NCI-H128 (cell line): ENCODE measurements at regions not wholly inside any gene's neighbourhood (a gene's known extent, or its start where the extent isn't known, plus 50 kb on each side); places are given as distances from the start of the nearest gene placed in this dataset.

ENCODE experiments used
- DNase-seq: peaks from one replicate; lab custom pipeline; 2025; ENCODE audit not compliant: unreplicated experiment; lab: John Stamatoyannopoulos, UW

GRCh38 chr2:14221466-14221865 lies 411.1 kb upstream of the LRATD1 start:
- no peak for DNase-seq

GRCh38 chr2:14223576-14223975 lies 408.9 kb upstream of the LRATD1 start:
- DNase-seq, result no peak

- no peak for DNase-seq
These were observed 401.1 kb upstream of the LRATD1 start for GRCh38 chr2:14231391-14231898.

GRCh38 chr2:14232217-14232616 lies 400.3 kb upstream of the LRATD1 start:
- no peak for DNase-seq

GRCh38 chr2:14234911-14235310 lies 397.6 kb upstream of the LRATD1 start:
- DNase-seq, result no peak

- DNase-seq, result no peak
These were observed 396.9 kb upstream of the LRATD1 start for GRCh38 chr2:14235667-14236066.

GRCh38 chr2:14237902-14238301 lies 394.6 kb upstream of the LRATD1 start:
- no peak for DNase-seq

GRCh38 chr2:14239605-14240004 lies 392.9 kb upstream of the LRATD1 start:
- DNase-seq, result no peak

GRCh38 chr2:14240868-14241267 lies 391.6 kb upstream of the LRATD1 start:
- no peak for DNase-seq

GRCh38 chr2:14245901-14246300 lies 386.6 kb upstream of the LRATD1 start:
- no peak for DNase-seq

GRCh38 chr2:14255135-14255820 lies 377.2 kb upstream of the LRATD1 start:
- DNase-seq, result no peak

- DNase-seq, result no peak
These were observed 375.6 kb upstream of the LRATD1 start for GRCh38 chr2:14256890-14257289.

GRCh38 chr2:14257801-14258507 lies 374.6 kb upstream of the LRATD1 start:
- DNase-seq, result no peak

GRCh38 chr2:14261771-14262170 lies 370.7 kb upstream of the LRATD1 start:
- no peak for DNase-seq

- DNase-seq, result no peak
These were observed 369.5 kb upstream of the LRATD1 start for GRCh38 chr2:14263053-14263452.

- DNase-seq, result no peak
These were observed 362.4 kb upstream of the LRATD1 start for GRCh38 chr2:14270036-14270582.

- no peak for DNase-seq
These were observed 360.0 kb upstream of the LRATD1 start for GRCh38 chr2:14272396-14273075.

- no peak for DNase-seq
These were observed 358.9 kb upstream of the LRATD1 start for GRCh38 chr2:14273650-14274049.

GRCh38 chr2:14284244-14284643 lies 348.3 kb upstream of the LRATD1 start:
- DNase-seq, result no peak

GRCh38 chr2:14285812-14286211 lies 346.7 kb upstream of the LRATD1 start:
- DNase-seq, result no peak

GRCh38 chr2:14288016-14288415 lies 344.5 kb upstream of the LRATD1 start:
- DNase-seq, result no peak

GRCh38 chr2:14292964-14293363 lies 339.6 kb upstream of the LRATD1 start:
- no peak for DNase-seq
